ENCODE measurements at regions not wholly inside any gene's neighbourhood (a gene's known extent, or its start where the extent isn't known, plus 50 kb on each side); places are given as distances from the start of the nearest gene placed in this dataset.

GRCh38 chr2:105950521-105951383 is 206.0 kb downstream of the NCK2 start:
- TF ChIP-seq JUND (IDR thresholded peaks at IDR 0.05; ENCODE audit: low read depth): no peak
- DNase-seq (ENCODE audit: low read depth in 1 of 2, low spot score in 1 of 2): no peak

GRCh38 chr2:105943977-105944376 is 199.3 kb downstream of the NCK2 start:
- in situ Hi-C loops (cut with HindIII; ENCODE audit: low pct_unique_long_range_greater_than_20kb, low sequenced_read_pairs): no loop called here
- DNase-seq (ENCODE audit: low read depth in 1 of 2, low spot score in 1 of 2): no peak
- no peak for TF ChIP-seq JUND (IDR thresholded peaks at IDR 0.05; ENCODE audit: low read depth)

More at GRCh38 chr2:105950521-105951383, 206.0 kb downstream of the NCK2 start:
- in situ Hi-C loops (cut with HindIII; ENCODE audit: low pct_unique_long_range_greater_than_20kb, low sequenced_read_pairs): no loop called here
